Inflammatory macrophage treated with lipopolysaccharide for 4 hours (primary cell): ENCODE measurements at regions not wholly inside any gene's neighbourhood (a gene's known extent, or its start where the extent isn't known, plus 50 kb on each side); places are given as distances from the start of the nearest gene placed in this dataset.
"Not testable (repeated sequence)": the region's sequence is repeated elsewhere in the genome, so short reads cannot be mapped to it uniquely, and the experiment has no call there.

Experiments used
- DNase-seq: peaks from one replicate; pipeline ENCODE4 v3.0.0-alpha.2; 2020

DNA sequence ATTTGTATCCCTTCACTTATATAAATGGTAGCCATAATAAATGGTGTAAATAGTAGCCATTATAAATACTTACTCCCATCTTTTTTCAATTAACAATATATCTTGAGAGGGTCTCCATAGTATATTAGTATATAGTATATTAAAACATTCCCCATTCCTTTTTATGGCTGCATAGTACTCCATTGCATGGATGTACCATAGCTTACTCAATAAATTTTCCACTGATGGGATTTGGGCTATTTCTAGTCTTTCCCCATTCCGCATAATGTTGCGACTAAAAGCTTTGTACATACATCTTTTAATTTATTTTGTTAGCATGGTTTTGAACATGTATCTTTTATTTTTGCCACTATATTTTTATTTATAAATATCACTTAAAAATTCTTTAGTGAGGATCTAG is 366.3 kb downstream of the IL20RB start:
- DNase-seq, result no peak

DNA sequence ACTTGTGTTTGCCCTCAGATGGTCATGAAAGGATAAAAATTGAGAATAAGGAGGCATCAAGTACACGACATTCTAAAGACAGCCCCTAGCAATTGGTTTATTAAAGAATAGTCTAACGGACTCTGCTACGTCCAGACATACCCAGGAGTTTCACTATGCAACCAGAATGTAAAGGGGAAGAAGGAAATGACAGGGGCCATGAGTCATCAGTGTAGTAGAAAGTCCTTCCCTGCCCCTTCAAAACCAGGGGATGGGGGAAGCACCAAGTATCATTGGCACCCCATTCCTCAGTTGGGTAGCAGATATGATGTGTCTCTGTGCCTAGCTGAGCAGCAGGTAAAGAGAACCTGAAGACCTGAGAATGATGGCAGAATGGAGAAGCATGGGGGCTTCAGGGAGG is 367.4 kb downstream of the IL20RB start:
- DNase-seq, result no peak

DNA sequence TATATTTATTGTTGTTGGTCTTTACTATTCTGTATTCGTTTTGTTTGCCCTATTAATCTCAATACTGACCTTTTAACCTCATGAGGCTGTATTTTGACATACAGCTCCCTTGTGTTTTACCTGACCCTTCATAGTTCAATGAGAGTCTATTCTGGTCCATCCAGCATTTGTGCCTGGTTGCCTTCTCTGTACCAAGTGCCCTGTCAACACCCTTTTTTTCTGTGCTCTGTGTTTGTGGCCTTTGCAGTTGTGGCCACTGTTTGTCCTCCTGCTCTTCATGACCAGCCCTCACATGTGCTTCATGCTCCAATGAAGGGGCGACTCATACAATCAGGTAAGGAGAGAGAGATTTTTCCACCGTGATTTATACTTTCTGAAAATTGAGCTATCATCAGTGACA is 368.2 kb downstream of the IL20RB start:
- DNase-seq, result no peak

DNA sequence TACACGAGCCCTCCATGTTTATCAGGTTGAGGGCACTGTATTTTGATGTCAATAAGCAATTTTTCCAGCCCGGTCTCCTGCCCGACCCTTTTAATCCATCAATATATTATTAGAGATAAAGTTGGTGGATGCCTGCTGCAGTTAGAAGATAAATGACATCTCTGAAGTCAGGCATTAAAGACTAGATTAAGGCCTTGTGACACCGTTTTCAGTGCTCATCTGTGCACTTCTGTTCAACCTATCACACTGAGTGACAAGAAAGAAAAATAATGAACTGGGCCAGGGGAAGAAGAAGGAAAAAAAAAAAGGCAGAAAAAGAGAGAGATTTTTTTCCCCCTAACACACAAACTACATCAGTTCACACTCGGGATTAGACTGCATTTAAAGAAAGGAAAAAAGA is 371.8 kb downstream of the IL20RB start:
- DNase-seq, result no peak

DNA sequence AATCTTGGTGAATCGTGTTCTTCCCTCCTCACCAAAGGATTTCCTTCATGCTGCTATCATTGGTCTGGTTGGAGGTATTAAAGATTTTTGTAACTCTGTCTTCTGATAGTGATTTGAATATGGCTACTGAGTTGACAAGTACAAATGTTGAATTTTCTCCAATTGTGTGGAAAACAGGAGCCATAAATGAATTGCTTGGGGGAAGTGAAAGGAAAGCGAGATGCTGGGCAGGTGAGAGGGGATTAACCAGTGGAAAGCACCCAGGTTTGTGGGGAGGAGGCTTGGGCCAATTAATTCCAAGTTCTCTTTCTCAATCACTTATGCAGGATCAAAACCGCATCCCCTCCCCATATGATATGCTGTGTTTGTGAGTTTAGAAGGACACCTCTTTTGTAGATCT is 372.5 kb downstream of the IL20RB start:
- no peak for DNase-seq

DNA sequence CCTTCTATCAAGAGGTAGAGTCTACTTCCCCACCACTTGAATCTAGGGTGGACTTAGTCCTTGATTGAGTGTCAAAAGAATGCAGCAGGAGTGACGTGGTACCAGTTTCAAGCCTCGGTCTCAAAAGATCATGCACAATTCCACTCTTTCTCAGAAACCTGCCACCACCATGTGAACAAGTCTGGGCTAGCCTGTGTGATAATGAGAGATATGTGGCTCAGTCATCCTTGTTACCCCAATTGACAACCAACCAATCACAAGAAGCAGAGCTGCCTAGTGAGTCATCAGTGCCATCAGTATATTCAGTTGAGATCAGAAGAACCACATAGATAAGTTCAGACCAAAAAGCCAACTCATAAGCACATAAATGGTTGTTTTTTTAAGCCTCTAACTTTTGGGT is 374.5 kb downstream of the IL20RB start:
- no peak for DNase-seq

DNA sequence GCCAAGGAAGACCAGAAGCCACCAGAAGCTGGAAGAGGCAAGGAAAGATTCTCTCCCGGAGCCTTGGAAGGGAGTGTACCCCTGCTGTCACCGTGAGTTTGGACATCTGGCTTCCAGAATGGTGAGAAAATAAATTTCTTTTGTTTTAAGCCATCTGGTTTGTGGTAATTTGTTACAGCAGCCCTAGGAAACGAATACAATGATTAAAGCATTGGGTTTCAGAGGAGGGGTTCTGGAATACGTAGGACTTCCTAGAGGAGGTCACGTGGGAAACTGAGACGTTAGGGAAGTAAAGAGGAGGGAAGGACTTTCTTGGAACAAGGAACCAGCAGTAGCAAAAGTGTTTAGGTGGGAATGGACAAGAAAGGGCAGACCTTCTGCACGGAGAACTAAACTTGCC is 377.7 kb downstream of the IL20RB start:
- DNase-seq, result no peak

DNA sequence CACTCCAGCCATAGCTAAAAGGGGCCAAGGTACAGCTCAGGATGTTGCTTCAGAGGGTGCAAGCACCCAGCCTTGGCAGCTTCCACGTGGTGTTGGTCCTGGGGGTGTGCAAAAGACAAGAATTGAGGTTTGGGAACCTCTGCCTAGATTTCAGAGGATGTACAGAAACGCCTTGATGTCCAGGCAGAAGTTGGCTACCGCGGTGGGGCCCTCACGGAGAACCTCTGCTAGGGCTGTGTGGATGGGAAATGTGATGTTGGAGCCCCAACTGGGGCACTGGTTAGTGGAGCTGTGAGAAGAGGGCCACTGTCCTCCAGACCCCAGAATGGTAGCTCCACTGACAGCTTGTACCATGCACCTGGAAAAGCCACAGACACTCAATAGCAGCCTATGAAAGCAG is 380.6 kb downstream of the IL20RB start:
- not testable (repeated sequence) for DNase-seq

DNA sequence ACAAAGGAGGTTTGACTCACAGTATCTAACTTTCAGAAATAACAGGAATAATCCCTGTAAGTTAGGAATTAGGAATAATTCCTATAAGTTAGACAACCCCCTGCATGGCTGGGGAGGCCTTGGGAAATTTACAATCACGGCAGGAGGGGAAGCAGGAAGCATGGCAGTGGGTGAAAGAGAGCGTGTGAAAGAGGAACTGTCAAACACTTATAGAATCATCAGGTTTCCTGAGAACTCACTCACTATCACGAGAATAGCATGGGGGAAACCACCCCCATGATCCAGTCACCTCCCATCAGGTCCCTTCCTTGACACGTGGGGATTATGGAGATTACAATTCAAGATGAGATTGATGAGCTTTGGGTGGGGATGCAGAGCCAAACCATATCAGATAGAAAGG is 385.5 kb downstream of the IL20RB start:
- peak; percentile 2 for DNase-seq

DNA sequence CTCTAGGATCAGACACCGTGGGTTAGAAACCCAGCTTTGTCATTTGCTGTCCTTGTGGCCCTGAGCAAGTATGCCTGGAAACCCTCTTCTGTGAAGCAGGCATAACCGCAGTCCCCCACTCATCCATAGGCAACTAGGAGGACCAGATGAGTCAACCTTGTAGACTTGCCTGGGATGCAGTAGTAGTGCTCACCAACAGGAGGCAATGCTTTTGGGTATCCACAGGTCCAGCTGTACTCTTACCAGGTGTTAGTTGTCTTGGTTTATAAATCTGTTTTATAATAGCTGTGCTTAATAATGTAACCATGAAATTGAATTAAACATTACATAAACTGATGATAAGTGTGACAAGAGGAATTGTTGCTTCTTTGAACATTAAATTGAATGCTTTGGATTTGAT is 389.3 kb downstream of the IL20RB start:
- no peak for DNase-seq

DNA sequence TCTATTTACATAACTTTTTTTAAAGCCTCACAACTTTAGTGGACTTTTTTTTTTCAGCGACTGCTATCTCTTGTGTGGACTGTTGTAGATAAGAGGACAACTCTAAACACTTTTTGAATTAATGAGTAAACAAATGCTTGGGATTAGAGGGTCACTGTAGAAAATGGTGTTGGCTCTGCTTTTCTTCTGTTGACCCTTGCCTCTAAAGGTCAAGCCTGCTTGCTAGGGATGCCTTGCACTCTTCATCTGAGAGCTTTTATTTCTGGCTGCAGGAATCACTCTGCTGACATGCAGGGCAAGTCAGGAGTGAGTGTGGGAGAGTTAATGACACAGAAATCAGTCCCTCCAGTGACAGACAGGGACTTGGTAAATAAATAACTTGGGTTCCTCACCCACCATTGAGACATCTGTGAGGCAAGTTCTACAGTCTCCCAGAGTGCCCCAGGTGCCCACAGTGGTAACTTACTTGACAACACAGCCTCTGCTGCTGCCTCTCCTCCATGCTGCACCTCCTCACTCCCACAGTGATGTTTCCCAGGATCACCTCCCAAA is 390.1 kb downstream of the IL20RB start:
- no peak for DNase-seq

DNA sequence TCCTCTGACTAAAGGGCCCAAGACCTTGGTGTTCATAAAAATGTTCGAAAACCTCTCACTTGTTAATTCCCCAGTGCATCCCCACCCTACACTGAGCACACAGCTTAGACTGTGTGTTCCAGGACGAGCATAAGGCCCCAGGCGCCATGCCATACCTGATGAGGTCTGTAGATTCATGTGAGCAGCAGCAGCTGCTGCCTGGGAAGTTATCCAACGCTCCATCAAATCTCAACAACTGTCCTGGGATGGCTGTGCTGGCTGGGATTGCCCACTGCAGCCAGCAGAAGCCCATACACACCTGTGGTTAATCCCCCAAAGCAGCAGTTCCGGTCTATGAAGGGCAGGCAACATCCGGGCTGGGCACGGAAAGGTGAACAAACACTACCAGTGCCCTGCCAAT is 391.2 kb downstream of the IL20RB start:
- no peak for DNase-seq

DNA sequence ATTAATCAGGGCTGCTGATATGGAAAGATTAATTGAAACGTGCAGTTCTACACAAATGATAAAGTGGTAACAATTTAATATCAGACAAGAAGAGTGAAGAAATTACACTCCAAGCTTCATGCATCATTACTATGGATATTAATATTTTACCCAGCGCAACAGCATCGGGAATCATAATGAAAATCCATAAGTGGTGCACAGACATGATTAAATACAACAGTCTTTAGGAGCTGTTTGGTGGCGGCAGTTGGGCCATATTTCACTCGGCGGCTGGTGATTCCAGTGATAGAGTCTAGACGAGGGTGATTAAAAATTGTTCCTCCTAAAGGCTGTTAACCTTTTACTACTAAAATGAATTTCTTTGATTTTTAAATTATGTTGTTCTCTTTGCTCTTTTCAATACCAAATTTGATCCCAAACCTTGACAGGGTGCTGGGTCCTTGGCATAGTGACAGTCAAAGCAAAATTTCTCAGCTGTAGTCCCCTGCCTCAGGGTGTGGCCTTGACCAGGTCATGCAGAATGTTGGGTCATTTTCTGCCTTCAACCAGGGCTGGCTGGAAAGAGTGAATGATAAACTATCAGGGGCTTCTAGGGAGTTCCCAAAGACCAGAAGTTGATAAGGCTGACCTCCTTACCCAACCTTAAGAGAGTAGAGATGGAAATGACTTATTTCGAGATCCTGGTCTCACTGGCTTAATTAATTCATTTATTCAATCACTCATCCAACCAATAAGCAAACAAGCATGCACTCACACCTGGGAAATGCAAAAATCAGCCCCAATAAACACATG is 392.0 kb downstream of the IL20RB start:
- no peak for DNase-seq

DNA sequence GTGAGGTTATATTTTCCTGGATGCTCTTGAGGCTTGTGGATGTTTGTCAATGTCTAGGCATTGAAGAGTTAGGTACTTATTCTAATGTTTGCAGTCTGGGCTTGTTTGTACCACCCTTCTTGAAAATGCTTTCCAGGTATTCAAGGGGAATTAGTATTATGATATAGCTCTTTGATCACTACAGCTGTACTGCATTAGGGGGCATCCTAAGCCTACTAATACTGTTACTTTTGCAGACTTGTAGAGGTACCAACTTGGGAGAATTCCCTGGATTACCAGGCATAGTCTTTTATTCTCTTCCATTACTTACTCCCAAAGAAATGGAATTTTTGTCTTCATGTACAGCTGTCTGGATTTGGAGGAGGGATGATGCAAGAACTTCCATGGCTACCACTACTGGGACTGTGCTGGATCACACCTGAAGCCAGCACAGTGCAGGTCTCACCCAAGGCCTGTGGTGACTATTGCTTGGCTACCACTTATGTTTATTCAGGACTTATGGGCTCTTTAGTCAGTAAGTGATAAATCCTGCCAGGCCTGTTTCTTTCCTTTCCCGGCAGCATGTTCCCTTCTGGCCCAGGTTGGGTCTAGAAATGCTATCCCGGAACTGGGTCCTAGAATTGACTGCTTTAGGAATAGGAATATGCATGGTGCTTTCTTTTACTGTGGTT is 402.9 kb downstream of the IL20RB start:
- no peak for DNase-seq

DNA sequence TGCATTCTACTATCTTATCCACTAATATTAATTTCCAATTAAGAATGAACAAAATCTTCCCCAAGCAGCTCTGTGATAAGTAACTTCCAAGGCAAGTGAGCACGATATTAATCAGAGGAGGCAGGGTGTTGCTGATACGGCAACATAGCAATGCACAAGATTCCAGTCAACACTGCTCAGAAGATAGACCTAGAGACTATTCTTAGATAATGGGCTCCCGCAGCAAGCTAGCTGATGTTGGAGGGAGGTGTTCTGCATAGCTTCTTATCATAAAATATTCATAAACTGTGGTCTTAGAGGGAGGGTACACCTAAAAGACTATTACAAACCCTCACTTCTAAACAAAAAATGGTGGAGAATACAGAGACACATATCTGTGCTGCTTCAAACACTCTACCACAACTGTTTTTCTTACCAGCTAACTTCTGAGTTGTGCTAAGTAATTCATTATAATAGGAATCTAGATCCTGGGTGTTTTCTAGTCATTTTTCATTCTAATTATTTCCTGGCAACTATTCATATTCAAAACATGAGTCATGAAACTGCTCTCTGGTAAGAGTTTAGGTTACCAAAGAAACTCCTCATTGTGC is 382.0 kb upstream of the SOX14 start:
- no peak for DNase-seq

DNA sequence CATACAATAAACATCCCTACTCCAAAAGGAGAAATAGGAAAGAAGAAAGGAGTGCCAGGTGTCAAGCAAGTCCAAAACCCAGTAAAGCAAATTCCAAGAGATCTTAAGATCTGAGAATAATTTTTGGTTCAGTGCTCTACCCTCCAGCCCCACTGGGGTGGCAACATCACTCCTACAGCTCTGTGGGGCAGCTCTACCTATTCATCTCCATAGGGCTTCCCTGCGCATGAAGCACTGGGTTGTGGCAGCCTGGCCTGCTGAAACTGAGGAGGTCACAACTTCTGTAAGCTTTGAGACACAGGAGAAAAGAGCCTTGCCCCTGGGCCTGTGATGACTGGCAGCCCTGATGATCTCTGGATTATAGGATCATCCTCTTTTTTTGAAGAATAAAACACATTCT is 378.2 kb upstream of the SOX14 start:
- DNase-seq, result no peak

DNA sequence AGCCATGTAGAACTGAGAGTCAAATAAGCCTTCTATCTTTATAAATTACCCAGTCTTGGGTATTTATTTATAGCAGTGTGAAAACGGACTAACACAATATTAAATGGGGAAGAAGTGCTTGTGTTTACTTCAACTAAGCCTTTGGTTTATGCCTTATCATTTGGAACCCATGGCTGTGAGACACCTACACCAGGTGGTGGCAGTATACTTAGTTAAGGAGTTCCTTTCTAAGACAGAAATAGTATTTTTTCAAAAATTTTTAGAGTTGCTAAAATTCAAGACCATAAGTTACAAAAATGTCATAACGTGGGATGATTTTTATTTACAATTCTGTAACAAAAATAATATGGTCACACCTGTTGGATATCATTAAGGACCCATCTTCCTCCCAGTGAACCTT is 354.5 kb upstream of the SOX14 start:
- DNase-seq, result no peak

DNA sequence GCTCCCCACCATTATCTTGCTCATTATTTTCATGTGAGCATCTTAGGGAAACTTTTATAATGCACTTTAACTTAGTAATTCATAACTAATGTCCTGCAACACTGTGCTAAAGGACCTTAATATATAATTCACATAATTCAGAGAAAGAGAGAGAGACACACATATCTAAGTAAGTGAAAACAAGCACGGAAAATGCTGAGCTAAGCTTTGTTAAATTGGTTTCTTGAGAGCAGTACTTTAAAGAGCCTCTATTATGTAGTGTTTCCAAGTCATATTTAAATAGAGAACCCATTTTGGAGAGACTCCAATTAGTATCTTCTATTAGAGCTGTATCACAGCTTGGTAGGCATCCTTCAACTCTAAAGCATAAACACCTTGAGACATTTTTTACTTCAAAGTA is 354.1 kb upstream of the SOX14 start:
- no peak for DNase-seq

DNA sequence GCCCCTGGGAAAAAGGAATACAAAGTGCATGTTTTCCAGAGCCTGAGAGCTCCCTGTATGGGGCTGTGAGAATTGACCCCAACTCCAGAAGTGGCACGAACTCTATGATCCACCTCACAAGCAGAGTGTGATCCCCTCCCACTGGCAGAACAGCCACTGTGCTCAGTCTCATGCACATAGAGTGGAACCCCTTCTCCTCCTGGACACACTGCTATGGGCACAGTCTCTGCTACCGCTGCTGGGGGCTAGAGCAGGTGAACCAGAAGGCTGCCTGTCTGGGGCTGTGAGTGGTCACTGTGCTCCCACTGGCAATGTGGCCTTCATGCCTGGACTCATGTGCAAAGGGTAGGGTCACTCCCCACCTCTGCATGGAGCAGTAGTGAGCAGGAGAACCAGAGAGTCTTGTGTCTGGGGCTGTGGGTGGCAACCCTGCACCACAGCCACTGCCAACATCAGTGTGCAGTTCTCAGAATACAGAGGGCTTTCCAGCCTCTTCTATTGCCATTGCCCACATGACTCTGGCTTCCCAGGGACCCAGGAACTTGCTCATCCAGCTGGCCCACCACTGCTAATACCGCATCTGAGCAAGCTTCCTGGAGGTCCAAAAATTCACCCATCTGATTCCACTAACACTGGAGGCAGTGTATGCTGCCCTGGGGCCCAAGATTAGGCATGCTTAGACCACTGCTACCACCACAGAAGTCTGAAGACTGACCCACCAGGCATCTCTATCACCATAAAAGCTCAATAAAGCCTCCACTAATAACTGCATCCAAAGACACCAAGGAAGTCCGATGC is 343.7 kb upstream of the SOX14 start:
- DNase-seq, result no peak

DNA sequence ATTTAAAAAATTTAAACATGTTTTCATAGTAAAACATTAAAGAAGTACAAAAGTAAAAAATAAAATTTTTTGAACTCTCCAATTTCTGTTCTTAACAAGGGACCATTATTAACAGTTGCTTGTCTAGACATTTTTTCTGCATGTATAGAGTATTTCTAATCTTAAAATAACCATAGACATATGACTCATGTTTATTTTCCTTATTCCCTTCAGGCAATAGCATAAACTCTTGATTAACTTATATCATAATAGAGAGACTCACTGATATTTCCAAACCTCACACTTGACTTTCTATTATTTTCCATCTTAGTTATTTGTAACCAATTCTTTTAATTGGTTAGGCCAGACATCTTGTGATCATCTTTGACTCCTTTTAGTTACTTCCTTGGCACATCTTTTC is 325.6 kb upstream of the SOX14 start:
- DNase-seq, result no peak

DNA sequence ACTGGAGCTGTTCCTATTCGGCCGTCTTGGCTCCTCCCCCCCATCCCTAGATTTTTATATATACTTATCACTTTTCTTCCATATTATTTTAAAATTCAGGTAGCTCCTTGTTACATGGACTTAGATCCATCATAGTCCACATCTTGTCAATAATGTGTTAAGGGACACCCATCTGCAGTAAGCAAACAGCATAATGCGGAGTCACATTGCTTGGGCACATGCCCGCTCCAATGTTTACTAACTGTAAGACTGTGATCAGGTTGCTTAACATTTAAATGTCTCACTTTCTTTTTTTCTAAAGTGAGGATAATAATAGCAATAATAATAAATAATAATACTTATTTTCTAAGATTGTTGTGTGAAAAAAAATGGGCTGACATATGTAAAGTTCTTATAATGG is 303.2 kb upstream of the SOX14 start:
- no peak for DNase-seq

DNA sequence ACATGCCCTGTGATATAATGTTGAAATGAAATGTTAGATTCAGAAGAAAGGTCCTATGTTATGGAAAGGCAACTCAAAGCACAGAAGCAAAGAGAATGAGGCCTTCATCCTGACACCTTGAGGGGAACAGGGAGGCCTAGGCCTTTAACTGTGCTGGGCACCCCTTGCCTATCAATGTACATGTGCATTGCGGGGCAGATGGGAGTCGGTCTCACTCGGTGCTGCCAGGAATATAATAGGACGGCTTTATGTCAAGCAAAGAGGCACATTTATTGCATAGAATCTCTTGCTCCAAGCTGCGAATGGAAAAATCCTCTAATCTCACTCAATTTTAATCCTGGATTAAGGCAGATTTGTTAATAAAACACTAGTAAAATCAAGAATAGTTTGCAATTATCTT is 301.0 kb upstream of the SOX14 start:
- no peak for DNase-seq

DNA sequence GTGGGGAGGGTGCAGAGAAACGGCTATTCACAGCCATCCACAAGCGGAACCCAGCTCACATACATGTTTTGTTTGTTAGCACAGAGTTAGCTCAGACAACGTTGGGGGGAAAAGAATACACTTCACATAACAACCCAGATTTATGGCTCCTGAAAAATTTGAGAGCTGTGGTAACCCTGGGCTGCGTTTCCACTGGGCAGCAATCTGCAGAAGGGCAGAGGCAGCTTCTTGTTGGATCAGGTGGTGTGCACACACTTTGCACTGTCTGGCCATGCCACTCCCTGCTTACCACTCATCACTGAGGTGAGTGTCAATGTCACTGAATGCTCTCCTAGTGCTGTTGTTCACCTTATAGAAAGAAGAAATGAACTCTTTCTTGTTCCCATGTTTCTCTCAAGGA is 299.8 kb upstream of the SOX14 start:
- no peak for DNase-seq
